CD14-positive monocyte (primary cell): ENCODE measurements at regions not wholly inside any gene's neighbourhood (a gene's known extent, or its start where the extent isn't known, plus 50 kb on each side); places are given as distances from the start of the nearest gene placed in this dataset.
A peak's percentile ranks its signal among the peaks of the same experiment; 100 is the strongest.

Experiments
- DNase-seq, 3 donors: peaks; one replicate each; pipeline ENCODE4 v3.0.0-alpha.2; 2011 to 2022
- H2AFZ ChIP-seq: 2 replicates; pipeline ENCODE4 v1.6.0; 2012; ENCODE audit warnings: mild to moderate bottlenecking, low read depth, low read length, inconsistent platforms; ENCODE audit not compliant: insufficient read depth, poor library complexity, severe bottlenecking
- H3K27ac ChIP-seq, 2 donors: 1 replicate in 1 of 2; 2 replicates in 1 of 2; pipeline ENCODE4 v1.5.1; 2012 to 2013; ENCODE audit warnings: low read length in 2 of 2, control low read depth in 1 of 2, inconsistent platforms in 1 of 2, low read depth in 1 of 2, mild to moderate bottlenecking in 1 of 2
- H3K27me3 ChIP-seq, 2 donors: one replicate each; pipeline versions ENCODE4 v1.6.0 to v1.6.1; 2011 to 2013; ENCODE audit warnings: low read length in 2 of 2; ENCODE audit not compliant: control insufficient read depth in 2 of 2, insufficient read depth in 2 of 2
- H3K36me3 ChIP-seq, 2 donors: replicated peaks in 1 of 2; 1 replicate in 1 of 2; 2 replicates in 1 of 2; pipeline versions ENCODE4 v1.5.1 to v1.6.1; 2012 to 2013; ENCODE audit warnings: low read length in 2 of 2, control low read depth in 1 of 2, inconsistent platforms in 1 of 2, mild to moderate bottlenecking in 1 of 2; ENCODE audit not compliant: insufficient read depth in 2 of 2, control insufficient read depth in 1 of 2
- H3K4me1 ChIP-seq, 2 donors: 1 replicate in 1 of 2; 2 replicates in 1 of 2; pipeline versions ENCODE4 v1.5.1 to v1.6.1; 2012 to 2013; ENCODE audit warnings: low read length in 2 of 2, control low read depth in 1 of 2, inconsistent platforms in 1 of 2, mild to moderate bottlenecking in 1 of 2, moderate library complexity in 1 of 2; ENCODE audit not compliant: insufficient read depth in 2 of 2, control insufficient read depth in 1 of 2
- H3K4me2 ChIP-seq: replicated peaks from 2 replicates; pipeline ENCODE3; 2012; ENCODE audit warnings: low read length, moderate library complexity, mild to moderate bottlenecking; ENCODE audit not compliant: poor library complexity, severe bottlenecking; ENCODE audit errors: extremely low read depth
- H3K4me3 ChIP-seq, 3 experiments: fragments of 200-600 bp in 1 of 3; sonication (generic) in 1 of 3; replicated peaks in 1 of 3; 1 replicate in 2 of 3; 2 replicates in 1 of 3; pipeline ENCODE4 v1.5.1; 2011 to 2013; ENCODE audit warnings: low read length in 3 of 3, mild to moderate bottlenecking in 3 of 3, control low read depth in 2 of 3, low read depth in 2 of 3, inconsistent platforms in 1 of 3, moderate library complexity in 1 of 3
- H3K79me2 ChIP-seq: 2 replicates; pipeline ENCODE4 v1.6.0; 2012; ENCODE audit warnings: mild to moderate bottlenecking, control low read depth, inconsistent platforms, low read length, moderate library complexity; ENCODE audit not compliant: insufficient read depth
- H3K9ac ChIP-seq: 2 replicates; pipeline ENCODE4 v1.6.0; 2017; ENCODE audit warnings: low read length, mild to moderate bottlenecking; ENCODE audit not compliant: insufficient read depth, poor library complexity, severe bottlenecking
- H3K9me3 ChIP-seq, 2 donors: replicated peaks in 1 of 2; 1 replicate in 1 of 2; 2 replicates in 1 of 2; pipeline versions ENCODE4 v1.5.1 to v1.6.1; 2012 to 2013; ENCODE audit warnings: low read length in 2 of 2, control low read depth in 1 of 2; ENCODE audit not compliant: control insufficient read depth in 1 of 2, insufficient read depth in 1 of 2
- H4K20me1 ChIP-seq: 2 replicates; pipeline ENCODE4 v1.6.0; 2012; ENCODE audit warnings: mild to moderate bottlenecking, low read length, control low read depth, moderate library complexity; ENCODE audit not compliant: insufficient read depth
- H3K27ac Mint-ChIP-seq, 7 donors: one replicate each; pipeline ENCODE4 v1.8.0; 2020; ENCODE audit warnings: mild to moderate bottlenecking in 7 of 7, mixed read lengths in 7 of 7, moderate library complexity in 6 of 7, inconsistent platforms in 2 of 7
- H3K27me3 Mint-ChIP-seq, 3 donors: one replicate each; pipeline ENCODE4 v1.8.0; 2021 to 2022; ENCODE audit warnings: low read depth in 3 of 3, mild to moderate bottlenecking in 3 of 3, mixed read lengths in 3 of 3, moderate library complexity in 3 of 3, inconsistent platforms in 1 of 3
- H3K36me3 Mint-ChIP-seq, 2 donors: one replicate each; pipeline ENCODE4 v1.8.0; 2020; ENCODE audit warnings: mixed read lengths in 2 of 2, inconsistent platforms in 1 of 2, mild to moderate bottlenecking in 1 of 2
- H3K4me1 Mint-ChIP-seq: one replicate; pipeline ENCODE4 v1.8.0; 2020; ENCODE audit warnings: mild to moderate bottlenecking, mixed read lengths
- H3K4me3 Mint-ChIP-seq, 2 donors: one replicate each; pipeline ENCODE4 v1.8.0; 2020; ENCODE audit warnings: mild to moderate bottlenecking in 2 of 2, mixed read lengths in 2 of 2, moderate library complexity in 1 of 2
- H3K9me3 Mint-ChIP-seq, 7 donors: one replicate each; pipeline ENCODE4 v1.8.0; 2020 to 2022; ENCODE audit warnings: mixed read lengths in 7 of 7, mild to moderate bottlenecking in 6 of 7, moderate library complexity in 6 of 7, inconsistent platforms in 2 of 7
- WGBS: methylation state at CpG from one replicate; pipeline ENCODE4 v1.1.5; 2013; ENCODE audit warnings: missing lambda C conversion rate; ENCODE audit not compliant: insufficient coverage; 5-methylcytosine and 5-hydroxymethylcytosine counted together
- intact Hi-C, 2 donors: fragments of 100-400 bp; cut with micrococcal nuclease; formaldehyde crosslinking; loops; one replicate each; pipeline versions ENCODE4 v1.15.0 to v1.15.1; 2023
- TF ChIP-seq, protein P1 (sequence below): fragments of 200-600 bp; IDR thresholded peaks from one replicate; pipeline ENCODE4 v1.8.0; 2022; ENCODE audit warnings: antibody characterized with exemption, mild to moderate bottlenecking

DNA sequence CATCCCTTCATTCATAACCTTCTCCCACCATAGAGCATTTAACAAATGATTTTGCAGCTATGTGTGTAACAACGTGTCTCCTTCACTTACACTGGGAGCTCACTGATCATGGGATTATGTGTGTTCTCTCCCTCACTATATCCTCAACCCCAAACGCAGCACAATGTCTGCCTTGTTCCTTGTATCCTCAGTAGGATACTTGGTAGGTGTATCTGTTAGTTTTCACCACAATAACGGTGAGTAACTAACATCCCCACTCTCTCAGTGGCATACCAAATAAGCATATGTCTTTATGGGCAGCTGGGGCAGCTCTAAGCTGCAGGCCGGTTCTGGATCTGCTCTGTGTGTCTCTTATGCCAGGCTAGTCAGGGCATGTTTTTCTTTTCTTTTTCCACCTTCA is 166.7 kb upstream of the PWP1 start:
- intact Hi-C loops: no loop called here

GRCh38 chr12:107519906-107520859 is 165.4 kb upstream of the PWP1 start:
- no peaks in the 10 kb centered on the region for H4K20me1 ChIP-seq
- no peak overlapping the region for H3K9ac ChIP-seq
- H3K4me3 Mint-ChIP-seq: peak overlapping the region; percentile 71 to 76
- 61% methylated on average over 11 of the region's 19 CpGs for WGBS
- TF ChIP-seq, protein P1, sequence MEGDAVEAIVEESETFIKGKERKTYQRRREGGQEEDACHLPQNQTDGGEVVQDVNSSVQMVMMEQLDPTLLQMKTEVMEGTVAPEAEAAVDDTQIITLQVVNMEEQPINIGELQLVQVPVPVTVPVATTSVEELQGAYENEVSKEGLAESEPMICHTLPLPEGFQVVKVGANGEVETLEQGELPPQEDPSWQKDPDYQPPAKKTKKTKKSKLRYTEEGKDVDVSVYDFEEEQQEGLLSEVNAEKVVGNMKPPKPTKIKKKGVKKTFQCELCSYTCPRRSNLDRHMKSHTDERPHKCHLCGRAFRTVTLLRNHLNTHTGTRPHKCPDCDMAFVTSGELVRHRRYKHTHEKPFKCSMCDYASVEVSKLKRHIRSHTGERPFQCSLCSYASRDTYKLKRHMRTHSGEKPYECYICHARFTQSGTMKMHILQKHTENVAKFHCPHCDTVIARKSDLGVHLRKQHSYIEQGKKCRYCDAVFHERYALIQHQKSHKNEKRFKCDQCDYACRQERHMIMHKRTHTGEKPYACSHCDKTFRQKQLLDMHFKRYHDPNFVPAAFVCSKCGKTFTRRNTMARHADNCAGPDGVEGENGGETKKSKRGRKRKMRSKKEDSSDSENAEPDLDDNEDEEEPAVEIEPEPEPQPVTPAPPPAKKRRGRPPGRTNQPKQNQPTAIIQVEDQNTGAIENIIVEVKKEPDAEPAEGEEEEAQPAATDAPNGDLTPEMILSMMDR: no peak
- H3K79me2 ChIP-seq: no peaks in the 10 kb centered on the region
- H3K9me3 ChIP-seq: peaks cover 0 to 4% of the 10 kb centered on the region in 2 donors
- peaks cover 19% of the 10 kb centered on the region for H3K4me1 Mint-ChIP-seq
- peaks cover 0 to 8% of the 10 kb centered on the region in 2 donors for H3K4me1 ChIP-seq
- peaks cover 5 to 15% (median 7%) of the 10 kb centered on the region in 7 donors for H3K9me3 Mint-ChIP-seq
- H3K27ac ChIP-seq: no peak overlapping the region
- H3K27me3 ChIP-seq: no peaks in the 10 kb centered on the region
- DNase-seq: no peak
- peaks cover 0 to 2% of the 10 kb centered on the region in 2 donors for H3K36me3 ChIP-seq
- no peak overlapping the region for H2AFZ ChIP-seq
- peaks cover 0 to 4% of the 10 kb centered on the region in 2 donors for H3K36me3 Mint-ChIP-seq
- peak overlapping the region; percentile 51 for H3K4me2 ChIP-seq
- H3K27ac Mint-ChIP-seq: peak overlapping the region in 2 of 7 donors; percentile 62 to 83
- no peaks in the 10 kb centered on the region for H3K27me3 Mint-ChIP-seq
- intact Hi-C loops: no loop called here
- H3K4me3 ChIP-seq: no peak overlapping the region

More for the DNA sequence above, 166.7 kb upstream of the PWP1 start:
- TF ChIP-seq, protein P1: no peak
- Mint-ChIP-seq H3K27me3 (no peaks in the 10 kb centered on the region), H3K36me3 (peaks cover 0 to 4% of the 10 kb centered on the region in 2 donors), H3K4me1 (peaks cover 24% of the 10 kb centered on the region), H3K4me3 (no peak overlapping the region), H3K27ac (no peak overlapping the region), H3K9me3 (peaks cover 5 to 15% (median 7%) of the 10 kb centered on the region in 7 donors)
- DNase-seq: no peak
- no CpG with 5 or more reads among the region's 4 CpGs for WGBS
- H3K9me3 ChIP-seq: peaks cover 0 to 4% of the 10 kb centered on the region in 2 donors
- H3K9ac ChIP-seq: no peak overlapping the region
- no peaks in the 10 kb centered on the region for H4K20me1 ChIP-seq
- H3K79me2 ChIP-seq: no peaks in the 10 kb centered on the region
- peaks cover 0 to 2% of the 10 kb centered on the region in 2 donors for H3K36me3 ChIP-seq
- no peak overlapping the region for H3K4me3 ChIP-seq
- H3K27ac ChIP-seq: no peak overlapping the region
- no peak overlapping the region for H2AFZ ChIP-seq
- no peaks in the 10 kb centered on the region for H3K27me3 ChIP-seq
- H3K4me1 ChIP-seq: peaks cover 0 to 8% of the 10 kb centered on the region in 2 donors
- H3K4me2 ChIP-seq: no peak overlapping the region
